ENCODE measurements at regions not wholly inside any gene's neighbourhood (a gene's known extent, or its start where the extent isn't known, plus 50 kb on each side); places are given as distances from the start of the nearest gene placed in this dataset.
A peak's percentile ranks its signal among the peaks of the same experiment; 100 is the strongest.

DNA sequence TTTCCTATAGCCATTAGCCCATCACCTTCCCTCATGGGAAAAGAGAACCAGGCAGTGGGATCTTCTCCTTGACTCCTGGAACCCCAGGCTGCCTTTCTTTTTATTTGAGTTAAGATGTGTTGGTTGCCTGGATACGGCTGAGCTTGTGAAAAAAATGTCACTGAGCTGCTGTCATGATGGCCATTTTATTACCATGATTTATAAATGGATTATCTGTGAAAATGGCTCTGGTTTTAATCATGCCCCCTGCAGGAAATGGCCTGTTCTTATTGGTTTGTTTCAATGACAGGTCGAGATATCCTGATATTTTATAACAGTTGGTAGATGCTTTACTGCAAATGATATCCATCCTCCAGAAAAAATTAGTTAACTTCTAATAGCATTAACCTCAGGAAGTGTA is 640.4 kb downstream of the CDH11 start:
- peaks cover 12% of the 10 kb centered on the region for H3K4me1 ChIP-seq (ENCODE audit: insufficient read depth)
- TF ChIP-seq, protein P1, sequence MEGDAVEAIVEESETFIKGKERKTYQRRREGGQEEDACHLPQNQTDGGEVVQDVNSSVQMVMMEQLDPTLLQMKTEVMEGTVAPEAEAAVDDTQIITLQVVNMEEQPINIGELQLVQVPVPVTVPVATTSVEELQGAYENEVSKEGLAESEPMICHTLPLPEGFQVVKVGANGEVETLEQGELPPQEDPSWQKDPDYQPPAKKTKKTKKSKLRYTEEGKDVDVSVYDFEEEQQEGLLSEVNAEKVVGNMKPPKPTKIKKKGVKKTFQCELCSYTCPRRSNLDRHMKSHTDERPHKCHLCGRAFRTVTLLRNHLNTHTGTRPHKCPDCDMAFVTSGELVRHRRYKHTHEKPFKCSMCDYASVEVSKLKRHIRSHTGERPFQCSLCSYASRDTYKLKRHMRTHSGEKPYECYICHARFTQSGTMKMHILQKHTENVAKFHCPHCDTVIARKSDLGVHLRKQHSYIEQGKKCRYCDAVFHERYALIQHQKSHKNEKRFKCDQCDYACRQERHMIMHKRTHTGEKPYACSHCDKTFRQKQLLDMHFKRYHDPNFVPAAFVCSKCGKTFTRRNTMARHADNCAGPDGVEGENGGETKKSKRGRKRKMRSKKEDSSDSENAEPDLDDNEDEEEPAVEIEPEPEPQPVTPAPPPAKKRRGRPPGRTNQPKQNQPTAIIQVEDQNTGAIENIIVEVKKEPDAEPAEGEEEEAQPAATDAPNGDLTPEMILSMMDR (IDR thresholded peaks at IDR 0.05; ENCODE audit: poor library complexity): no peak
- TF ChIP-seq EZH2 (IDR thresholded peaks at IDR 0.05; ENCODE audit: borderline replicate concordance) (no peak), EZH2phosphoT487 (IDR thresholded peaks at IDR 0.05; ENCODE audit: low read depth, severe bottlenecking, unreplicated experiment) (no peak)
- H3K36me3 ChIP-seq (replicated peaks; ENCODE audit: insufficient read depth, low read depth): no peaks in the 10 kb centered on the region
- no peaks in the 10 kb centered on the region for H4K20me1 ChIP-seq (ENCODE audit: insufficient read depth, poor library complexity, severe bottlenecking)
- H3K9me2 ChIP-seq (replicated peaks; ENCODE audit: insufficient read depth): no peaks in the 10 kb centered on the region
- no peak for DNase-seq (ENCODE audit: low spot score)
- no peak overlapping the region for H3K27ac ChIP-seq
- no peak overlapping the region for H2AFZ ChIP-seq
- H3K4me2 ChIP-seq: no peak overlapping the region
- H3K79me2 ChIP-seq: no peaks in the 10 kb centered on the region
- H3K9me3 ChIP-seq (ENCODE audit: low read depth): no peaks in the 10 kb centered on the region
- H3K4me3 ChIP-seq: no peak overlapping the region
- no peaks in the 10 kb centered on the region for H3K27me3 ChIP-seq
- 50% methylated on average over 2 of the region's 2 CpGs for WGBS (ENCODE audit: low lambda C conversion rate, missing lambda C conversion rate)

GRCh38 chr16:64478252-64478906 is 643.5 kb downstream of the CDH11 start:
- TF ChIP-seq EZH2phosphoT487 (IDR thresholded peaks at IDR 0.05; ENCODE audit: low read depth, severe bottlenecking, unreplicated experiment) (no peak), EZH2 (IDR thresholded peaks at IDR 0.05; ENCODE audit: borderline replicate concordance) (no peak)
- TF ChIP-seq, protein P1 (IDR thresholded peaks at IDR 0.05; ENCODE audit: poor library complexity): no peak
- H3K4me1 ChIP-seq (ENCODE audit: insufficient read depth): peaks cover 12% of the 10 kb centered on the region
- H3K27ac ChIP-seq: peak overlapping the region; percentile 19
- H3K9me2 ChIP-seq (replicated peaks; ENCODE audit: insufficient read depth): no peaks in the 10 kb centered on the region
- 14% methylated on average over 5 of the region's 5 CpGs for WGBS (ENCODE audit: low lambda C conversion rate, missing lambda C conversion rate)
- no peaks in the 10 kb centered on the region for H3K27me3 ChIP-seq
- H4K20me1 ChIP-seq (ENCODE audit: insufficient read depth, poor library complexity, severe bottlenecking): no peaks in the 10 kb centered on the region
- H3K4me2 ChIP-seq: peak overlapping the region; percentile 22
- H3K79me2 ChIP-seq: no peaks in the 10 kb centered on the region
- no peaks in the 10 kb centered on the region for H3K9me3 ChIP-seq (ENCODE audit: low read depth)
- no peak overlapping the region for H2AFZ ChIP-seq
- peak; percentile 56 for DNase-seq (ENCODE audit: low spot score)
- no peak overlapping the region for H3K4me3 ChIP-seq
- no peaks in the 10 kb centered on the region for H3K36me3 ChIP-seq (replicated peaks; ENCODE audit: insufficient read depth, low read depth)

DNA sequence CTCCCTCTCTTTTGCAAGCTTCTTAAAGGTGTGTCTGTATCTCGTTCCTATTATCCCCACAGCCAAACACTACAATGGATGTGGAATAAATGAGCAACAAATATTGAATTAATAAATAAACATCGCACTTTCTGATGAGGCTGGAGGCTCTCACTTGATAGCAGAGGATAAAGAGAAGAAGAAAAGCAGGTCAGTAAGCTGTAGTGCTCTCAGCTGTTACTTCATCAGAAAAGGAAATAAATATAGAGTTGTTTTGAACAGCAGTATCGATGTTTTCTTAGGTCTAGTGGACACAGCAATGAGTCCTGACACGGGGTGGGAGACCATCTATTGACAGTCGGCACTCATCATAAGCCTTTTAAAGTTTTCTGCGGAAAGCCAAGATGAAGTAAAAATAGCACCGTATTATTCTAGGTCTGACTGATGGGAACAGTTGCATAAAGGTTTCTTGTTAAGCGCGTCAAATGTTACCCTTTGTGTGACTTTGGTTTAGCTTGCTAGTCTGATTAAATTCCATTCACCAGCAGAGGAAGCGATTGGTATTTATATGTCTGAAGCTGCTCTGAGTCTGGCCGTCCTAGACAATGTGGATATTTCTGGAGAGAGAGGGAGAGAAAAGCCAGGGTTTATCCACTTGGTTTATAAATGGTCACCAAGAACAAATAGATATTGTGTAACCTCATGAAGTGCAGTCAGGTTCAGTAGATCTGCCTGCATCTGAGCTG is 646.1 kb downstream of the CDH11 start:
- Histone ChIP-seq H3K4me3 (no peak overlapping the region), H3K36me3 (replicated peaks; ENCODE audit: insufficient read depth, low read depth) (no peaks in the 10 kb centered on the region), H3K4me1 (ENCODE audit: insufficient read depth) (peaks cover 12% of the 10 kb centered on the region), H3K27me3 (no peaks in the 10 kb centered on the region), H3K4me2 (no peak overlapping the region), H4K20me1 (ENCODE audit: insufficient read depth, poor library complexity, severe bottlenecking) (no peaks in the 10 kb centered on the region), H3K9me3 (ENCODE audit: low read depth) (no peaks in the 10 kb centered on the region), H2AFZ (no peak overlapping the region), H3K27ac (no peak overlapping the region), H3K79me2 (no peaks in the 10 kb centered on the region), H3K9me2 (replicated peaks; ENCODE audit: insufficient read depth) (no peaks in the 10 kb centered on the region)
- WGBS (ENCODE audit: low lambda C conversion rate, missing lambda C conversion rate): 77% methylated on average over 11 of the region's 11 CpGs
- TF ChIP-seq EZH2 (IDR thresholded peaks at IDR 0.05; ENCODE audit: borderline replicate concordance) (no peak), EZH2phosphoT487 (IDR thresholded peaks at IDR 0.05; ENCODE audit: low read depth, severe bottlenecking, unreplicated experiment) (no peak)
- TF ChIP-seq, protein P1 (IDR thresholded peaks at IDR 0.05; ENCODE audit: poor library complexity): no peak
- DNase-seq (ENCODE audit: low spot score): peak; percentile 10
